Activated T-cell treated with anti-CD3 and anti-CD28 coated beads, Interleukin-2, amount 50 U/mL, for 4 hours (primary cell): ENCODE measurements at regions not wholly inside any gene's neighbourhood (a gene's known extent, or its start where the extent isn't known, plus 50 kb on each side); places are given as distances from the start of the nearest gene placed in this dataset.
"Not testable (repeated sequence)": the region's sequence is repeated elsewhere in the genome, so short reads cannot be mapped to it uniquely, and the experiment has no call there.

Experiments used
- ATAC-seq, 2 donors: fragments of 200-7000 bp; cut with Tn5 transposase; one replicate each; pipeline ENCODE4 v1.10.0; 2021
- DNase-seq: peaks from one replicate; pipeline ENCODE4 v3.0.0-alpha.2; 2020
- H3K27me3 Mint-ChIP-seq: one replicate; pipeline ENCODE4 v1.8.0; 2021; ENCODE audit warnings: low read depth, mixed read lengths
- H3K36me3 Mint-ChIP-seq: one replicate; pipeline ENCODE4 v1.8.0; 2022; ENCODE audit warnings: mixed read lengths; ENCODE audit not compliant: insufficient read depth
- H3K4me1 Mint-ChIP-seq: one replicate; pipeline ENCODE4 v1.8.0; 2021; ENCODE audit warnings: low read depth, mixed read lengths
- H3K4me3 Mint-ChIP-seq: one replicate; pipeline ENCODE4 v1.8.0; 2021; ENCODE audit warnings: mild to moderate bottlenecking, moderate library complexity, mixed read lengths
- H3K9me3 Mint-ChIP-seq: one replicate; pipeline ENCODE4 v1.8.0; 2021; ENCODE audit warnings: mixed read lengths

DNA sequence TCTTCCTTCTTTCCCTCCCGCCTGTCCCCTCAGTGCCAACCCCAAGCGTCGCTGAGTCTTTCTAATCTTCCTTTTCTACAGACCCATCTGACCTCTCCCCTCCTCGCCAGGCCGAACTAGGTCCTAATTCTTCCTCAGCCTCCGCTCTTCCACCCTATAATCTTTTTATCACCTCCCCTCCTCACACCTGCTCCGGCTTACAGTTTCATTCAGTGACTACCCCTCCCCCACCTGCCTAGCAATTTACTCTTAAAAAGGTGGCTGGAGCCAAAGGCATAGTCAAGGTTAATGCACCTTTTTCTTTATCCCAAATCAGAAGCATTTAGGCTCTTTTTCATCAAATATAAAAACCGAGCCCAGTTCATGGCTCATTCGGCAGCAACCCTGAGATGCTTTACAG is 225.6 kb upstream of the DUSP10 start:
- H3K4me1 Mint-ChIP-seq, DNase-seq, H3K36me3 Mint-ChIP-seq, H3K9me3 Mint-ChIP-seq, H3K27me3 Mint-ChIP-seq, ATAC-seq, H3K4me3 Mint-ChIP-seq: not testable (repeated sequence)

DNA sequence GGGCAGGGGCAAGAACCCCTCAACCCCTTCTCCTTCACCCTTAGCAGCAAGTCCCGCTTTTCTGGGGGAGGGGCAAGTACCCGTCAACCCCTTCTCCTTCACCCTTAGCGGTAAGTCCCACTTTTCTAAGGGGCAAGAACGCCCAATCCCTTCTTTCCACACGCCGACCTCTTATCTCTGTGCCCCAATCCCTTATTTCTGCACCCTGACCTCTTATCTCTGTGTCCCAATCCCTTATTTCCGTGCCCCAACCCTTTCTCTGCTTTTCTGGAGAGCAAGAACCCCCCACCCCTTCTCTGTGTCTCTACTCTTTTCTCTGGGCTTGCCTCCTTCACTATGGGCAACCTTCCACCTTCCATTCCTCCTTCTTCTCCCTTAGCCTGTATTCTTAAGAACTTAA is 225.0 kb upstream of the DUSP10 start:
- not testable (repeated sequence) for H3K27me3 Mint-ChIP-seq, ATAC-seq, H3K4me1 Mint-ChIP-seq, H3K36me3 Mint-ChIP-seq, H3K4me3 Mint-ChIP-seq, DNase-seq, H3K9me3 Mint-ChIP-seq

DNA sequence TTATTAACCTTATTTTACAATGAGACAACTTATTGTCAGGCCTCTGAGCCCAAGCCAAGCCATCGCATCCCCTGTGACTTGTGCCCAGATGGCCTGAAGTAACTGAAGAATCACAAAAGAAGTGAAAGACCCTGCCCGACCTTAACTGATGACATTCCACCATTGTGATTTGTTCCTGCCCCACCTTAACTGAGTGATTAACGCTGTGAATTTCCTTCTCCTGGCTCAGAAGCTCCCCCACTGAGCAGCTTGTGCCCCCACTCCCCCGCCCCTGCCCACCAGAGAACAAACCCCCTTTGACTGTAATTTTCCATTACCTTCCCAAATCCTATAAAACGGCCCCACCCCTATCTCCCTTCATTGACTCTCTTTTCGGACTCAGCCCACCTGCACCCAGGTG is 224.0 kb upstream of the DUSP10 start:
- H3K4me1 Mint-ChIP-seq, result peaks cover 10% of the 10 kb centered on the region
- ATAC-seq, H3K36me3 Mint-ChIP-seq, DNase-seq, H3K9me3 Mint-ChIP-seq, H3K27me3 Mint-ChIP-seq, H3K4me3 Mint-ChIP-seq: not testable (repeated sequence)

DNA sequence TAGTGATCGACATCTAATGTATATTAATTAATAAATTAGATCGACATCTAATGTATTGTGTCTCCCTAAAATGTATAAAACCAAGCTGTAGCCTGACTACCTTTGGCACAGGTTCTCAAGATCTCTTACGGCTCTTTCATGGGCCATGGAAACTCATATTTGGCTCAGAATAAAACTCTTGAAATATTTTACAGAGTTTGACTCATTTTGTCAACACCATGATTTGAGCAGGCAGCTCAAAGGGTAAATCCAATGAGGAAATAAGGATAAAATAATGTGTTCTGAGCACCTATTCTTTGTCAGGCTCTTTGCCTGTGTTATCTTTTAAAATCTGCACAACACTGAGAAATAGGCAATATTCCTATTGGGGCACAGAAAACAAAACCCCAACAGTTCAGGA is 223.4 kb upstream of the DUSP10 start:
- ATAC-seq (no peak), DNase-seq (no peak)
- Mint-ChIP-seq H3K4me1 (peaks cover 13% of the 10 kb centered on the region), H3K27me3 (no peaks in the 10 kb centered on the region), H3K4me3 (no peak overlapping the region), H3K9me3 (no peaks in the 10 kb centered on the region), H3K36me3 (no peaks in the 10 kb centered on the region)

DNA sequence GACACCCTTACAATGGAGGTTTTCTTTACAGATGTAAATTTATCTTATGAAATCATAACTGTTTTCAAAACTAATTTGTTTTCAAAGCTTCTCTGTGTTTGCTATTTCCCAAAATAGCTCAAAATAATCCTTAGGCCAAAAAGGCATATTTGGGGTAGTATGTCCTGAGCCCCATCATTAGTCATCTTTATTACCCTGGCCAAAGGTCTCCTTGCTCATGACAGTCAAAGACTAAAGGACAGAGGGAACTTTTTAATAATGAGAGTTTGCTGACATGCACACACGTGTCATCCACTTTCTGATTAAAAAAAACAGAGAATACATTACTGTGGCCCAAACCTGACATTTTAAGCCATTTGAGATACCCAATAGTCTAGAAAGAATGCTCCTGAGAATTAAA is 221.9 kb upstream of the DUSP10 start:
- ATAC-seq (no peak), DNase-seq (no peak)
- Mint-ChIP-seq H3K4me3 (no peak overlapping the region), H3K36me3 (no peaks in the 10 kb centered on the region), H3K9me3 (no peaks in the 10 kb centered on the region), H3K27me3 (no peaks in the 10 kb centered on the region), H3K4me1 (peaks cover 13% of the 10 kb centered on the region)

DNA sequence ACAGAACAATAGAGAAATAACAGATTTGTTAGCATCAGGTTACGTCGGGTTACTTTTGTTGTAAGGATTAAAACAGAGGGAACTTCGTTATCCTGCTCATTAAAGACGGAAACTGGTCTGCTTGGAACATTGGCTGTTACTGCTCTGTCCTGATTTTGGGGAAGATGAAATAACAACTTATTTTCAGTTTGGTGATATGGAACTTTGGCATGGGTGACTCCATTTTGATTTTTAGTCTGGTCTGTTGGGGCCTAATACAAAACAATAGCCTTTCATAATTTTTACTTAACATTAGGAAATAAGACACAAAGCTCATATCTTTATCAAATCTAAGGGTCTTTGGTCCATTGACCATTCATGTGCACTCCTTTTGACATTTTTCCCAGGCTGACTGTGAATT is 220.5 kb upstream of the DUSP10 start:
- no peaks in the 10 kb centered on the region for H3K9me3 Mint-ChIP-seq
- peaks cover 13% of the 10 kb centered on the region for H3K4me1 Mint-ChIP-seq
- no peaks in the 10 kb centered on the region for H3K36me3 Mint-ChIP-seq
- no peak for ATAC-seq
- H3K27me3 Mint-ChIP-seq, result no peaks in the 10 kb centered on the region
- no peak overlapping the region for H3K4me3 Mint-ChIP-seq
- no peak for DNase-seq

DNA sequence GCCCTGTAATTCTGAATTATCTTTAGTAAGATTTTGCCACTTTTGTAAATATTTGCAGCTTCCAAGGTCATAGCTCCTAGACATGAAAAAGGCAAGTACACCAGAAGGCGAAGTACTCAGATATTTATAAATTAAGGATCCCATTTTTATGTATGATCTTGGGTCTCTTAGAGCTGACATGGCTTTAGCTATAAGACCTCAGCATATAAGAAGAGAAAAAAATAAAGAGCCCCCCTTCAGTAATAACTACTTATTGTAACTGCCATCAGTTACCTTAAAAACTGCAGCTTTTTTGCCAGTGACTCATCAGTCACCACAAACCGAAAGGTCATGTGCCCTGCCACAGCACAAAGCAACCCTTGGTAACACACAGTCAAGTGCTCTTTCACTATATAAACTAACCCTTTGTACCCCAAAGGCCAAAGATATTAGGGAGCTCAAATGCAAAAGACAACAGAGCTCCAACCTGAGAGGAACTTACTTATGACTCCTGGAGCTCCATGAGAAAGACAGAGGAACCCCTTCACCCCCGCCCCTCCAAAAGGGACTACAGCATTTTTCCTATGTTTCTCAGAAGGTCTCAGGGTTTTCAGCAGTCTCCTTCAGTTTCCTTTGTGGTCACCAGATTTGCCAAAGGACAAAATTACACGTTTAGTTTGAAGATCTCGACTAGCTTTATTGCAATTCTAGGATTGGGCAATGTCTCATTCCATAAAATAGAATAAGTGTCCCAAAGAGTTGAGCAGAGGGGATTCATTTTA is 219.8 kb upstream of the DUSP10 start:
- DNase-seq, result no peak
- H3K4me3 Mint-ChIP-seq, result no peak overlapping the region
- ATAC-seq, result peak; percentile 88 to 93
- H3K36me3 Mint-ChIP-seq, result no peaks in the 10 kb centered on the region
- H3K4me1 Mint-ChIP-seq, result peaks cover 13% of the 10 kb centered on the region
- no peaks in the 10 kb centered on the region for H3K27me3 Mint-ChIP-seq
- no peaks in the 10 kb centered on the region for H3K9me3 Mint-ChIP-seq

DNA sequence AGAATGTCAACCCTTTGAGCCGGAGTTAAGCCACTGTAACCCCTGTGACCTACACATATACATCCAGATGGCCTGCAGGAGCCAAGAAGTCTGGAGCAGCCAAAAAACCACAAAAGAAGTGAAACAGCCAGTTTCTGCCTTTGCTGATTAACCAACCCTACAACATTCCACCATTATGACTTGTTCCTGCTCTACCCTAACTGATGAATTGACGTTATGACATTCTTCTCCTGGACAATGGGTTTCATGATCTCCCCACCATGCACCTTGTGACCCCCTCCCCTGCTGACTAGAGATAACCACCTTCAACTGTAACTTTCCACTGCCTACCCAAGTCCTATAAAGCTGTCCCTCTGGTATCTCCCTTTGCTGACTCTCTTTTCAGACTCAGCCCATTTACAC is 216.3 kb upstream of the DUSP10 start:
- H3K36me3 Mint-ChIP-seq, ATAC-seq: not testable (repeated sequence)

DNA sequence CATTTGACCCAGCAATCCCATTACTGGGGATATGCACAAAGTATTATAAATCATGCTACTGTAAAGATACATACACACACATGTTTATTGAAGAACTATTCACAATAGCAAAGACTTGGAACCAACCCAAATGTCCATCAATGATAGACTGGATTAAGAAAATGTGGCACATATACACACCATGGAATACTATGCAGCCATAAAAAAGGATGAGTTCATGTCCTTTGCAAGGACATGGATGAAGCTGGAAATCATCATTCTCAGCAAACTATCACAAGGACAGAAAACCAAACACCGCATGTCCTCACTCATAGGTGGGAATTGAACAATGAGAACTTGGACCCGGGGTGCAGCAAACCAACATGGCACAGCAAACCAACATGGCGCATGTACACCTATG is 215.5 kb upstream of the DUSP10 start:
- peaks cover 13% of the 10 kb centered on the region for H3K4me1 Mint-ChIP-seq
- not testable (repeated sequence) for H3K36me3 Mint-ChIP-seq, H3K9me3 Mint-ChIP-seq, H3K27me3 Mint-ChIP-seq, DNase-seq, ATAC-seq, H3K4me3 Mint-ChIP-seq

More for the DNA sequence above, 216.3 kb upstream of the DUSP10 start:
- H3K4me1 Mint-ChIP-seq, result peaks cover 13% of the 10 kb centered on the region
- not testable (repeated sequence) for H3K9me3 Mint-ChIP-seq, DNase-seq, H3K4me3 Mint-ChIP-seq, H3K27me3 Mint-ChIP-seq

DNA sequence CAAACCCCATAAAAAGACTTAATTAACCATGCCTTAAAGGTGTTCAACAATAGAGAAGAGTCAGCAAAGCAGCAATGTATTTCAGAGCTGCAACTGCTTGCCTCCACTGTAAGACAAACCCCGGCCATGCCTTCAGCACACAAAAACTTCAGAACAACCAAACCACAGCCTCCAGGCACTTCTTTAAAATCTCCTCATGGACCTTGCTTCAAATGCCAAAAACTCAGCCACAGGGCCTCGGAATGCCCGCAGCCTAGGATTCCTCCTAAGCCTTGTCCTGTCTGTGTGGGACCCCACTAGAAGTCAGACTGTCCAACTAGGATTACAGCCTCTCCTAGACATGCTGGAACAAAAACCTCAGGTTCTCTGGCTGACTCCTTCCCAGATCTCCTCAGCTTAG is 208.1 kb upstream of the DUSP10 start:
- Mint-ChIP-seq H3K9me3 (peaks cover 2% of the 10 kb centered on the region), H3K4me3 (no peak overlapping the region), H3K36me3 (no peaks in the 10 kb centered on the region), H3K27me3 (no peaks in the 10 kb centered on the region), H3K4me1 (no peaks in the 10 kb centered on the region)
- DNase-seq (no peak), ATAC-seq (no peak)

DNA sequence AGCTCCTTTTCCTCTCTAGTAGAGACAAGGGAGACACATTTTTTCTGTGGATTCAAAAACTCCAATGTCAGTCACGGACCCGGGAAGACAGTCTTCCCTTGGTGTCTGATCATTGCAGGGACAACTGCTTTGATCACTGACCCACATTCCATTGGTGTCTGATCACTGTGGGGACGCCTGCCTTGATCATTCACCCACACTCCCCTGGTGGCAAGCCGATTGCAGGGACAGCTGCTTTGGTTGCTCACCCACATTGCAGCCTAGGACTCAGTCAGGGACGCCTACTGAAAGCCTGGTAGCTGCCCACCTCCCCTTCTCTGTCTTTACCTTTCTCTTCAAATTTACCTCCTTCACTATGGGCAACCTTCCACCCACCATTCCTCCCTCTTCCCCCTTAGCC is 206.6 kb upstream of the DUSP10 start:
- H3K9me3 Mint-ChIP-seq, result peaks cover 13% of the 10 kb centered on the region

DNA sequence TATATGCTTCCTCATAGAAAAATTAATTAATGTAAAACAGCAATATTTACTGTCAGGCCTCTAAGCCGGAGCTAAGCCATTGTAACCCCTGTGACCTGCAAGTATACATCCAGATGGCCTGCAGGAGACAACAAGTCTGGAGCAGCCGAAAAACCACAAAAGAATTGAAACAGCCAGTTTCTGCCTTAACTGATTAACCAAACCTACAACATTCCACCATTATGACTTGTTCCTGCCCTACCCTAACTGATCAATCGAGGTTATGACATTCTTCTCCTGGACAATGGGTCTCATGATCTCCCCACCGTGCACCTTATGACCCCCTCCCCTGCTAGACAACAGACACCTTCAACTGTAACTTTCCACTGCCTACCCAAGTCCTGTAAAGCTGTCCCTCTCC is 205.8 kb upstream of the DUSP10 start:
- DNase-seq, result no peak
- no peaks in the 10 kb centered on the region for H3K27me3 Mint-ChIP-seq
- H3K4me3 Mint-ChIP-seq, result no peak overlapping the region
- peaks cover 3% of the 10 kb centered on the region for H3K36me3 Mint-ChIP-seq
- ATAC-seq, result no peak
- H3K4me1 Mint-ChIP-seq, result no peaks in the 10 kb centered on the region
- H3K9me3 Mint-ChIP-seq, result peaks cover 15% of the 10 kb centered on the region

More for the DNA sequence above, 206.6 kb upstream of the DUSP10 start:
- Mint-ChIP-seq H3K4me3 (no peak overlapping the region), H3K4me1 (no peaks in the 10 kb centered on the region), H3K27me3 (no peaks in the 10 kb centered on the region), H3K36me3 (peaks cover 3% of the 10 kb centered on the region)
- DNase-seq (no peak), ATAC-seq (no peak)

DNA sequence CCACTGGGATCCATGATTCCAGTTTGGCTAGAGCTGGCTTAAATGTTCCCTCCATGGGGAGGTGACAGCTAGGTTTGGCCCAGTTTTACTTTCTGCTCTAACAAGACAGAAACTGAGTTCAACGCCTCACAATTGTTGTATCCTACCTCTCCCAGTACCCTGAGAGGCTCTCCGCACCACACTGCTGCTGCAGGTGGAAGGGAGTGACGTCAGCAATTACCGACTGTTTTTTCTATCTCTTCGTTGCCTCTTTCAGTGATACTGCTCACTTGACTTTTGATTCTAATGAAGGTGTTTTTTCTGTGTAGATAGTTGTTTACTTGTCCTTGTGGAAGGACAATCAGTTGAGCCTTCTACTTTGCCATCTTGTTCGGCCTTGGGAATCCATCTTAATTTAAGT is 204.9 kb upstream of the DUSP10 start:
- Mint-ChIP-seq H3K4me3 (no peak overlapping the region), H3K36me3 (peaks cover 3% of the 10 kb centered on the region), H3K9me3 (peaks cover 15% of the 10 kb centered on the region), H3K4me1 (no peaks in the 10 kb centered on the region), H3K27me3 (no peaks in the 10 kb centered on the region)
- DNase-seq, result no peak
- no peak for ATAC-seq

DNA sequence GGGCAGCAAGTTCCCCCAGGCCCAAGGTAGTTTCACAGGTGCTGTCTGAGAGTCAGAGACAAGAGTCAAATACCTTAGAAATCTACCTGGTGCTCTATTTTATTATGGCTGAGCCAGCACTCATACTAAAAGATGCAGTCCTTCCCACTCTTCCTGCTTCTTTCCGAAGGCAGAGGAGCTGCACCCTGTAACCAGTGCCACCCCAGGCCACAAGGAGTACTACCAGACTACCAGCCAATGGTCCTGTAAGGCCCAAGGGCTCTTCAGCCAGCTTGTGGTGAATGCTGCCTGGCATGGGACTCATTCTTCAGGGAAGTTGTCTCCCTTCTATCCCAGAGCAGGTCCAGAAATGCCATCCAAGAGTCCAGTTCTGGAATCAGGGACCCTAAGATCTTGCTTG is 203.8 kb upstream of the DUSP10 start:
- H3K4me1 Mint-ChIP-seq, result no peaks in the 10 kb centered on the region
- H3K4me3 Mint-ChIP-seq, result no peak overlapping the region
- ATAC-seq (no peak), DNase-seq (no peak)
- peaks cover 3% of the 10 kb centered on the region for H3K36me3 Mint-ChIP-seq
- no peaks in the 10 kb centered on the region for H3K27me3 Mint-ChIP-seq
- H3K9me3 Mint-ChIP-seq, result peaks cover 15% of the 10 kb centered on the region

DNA sequence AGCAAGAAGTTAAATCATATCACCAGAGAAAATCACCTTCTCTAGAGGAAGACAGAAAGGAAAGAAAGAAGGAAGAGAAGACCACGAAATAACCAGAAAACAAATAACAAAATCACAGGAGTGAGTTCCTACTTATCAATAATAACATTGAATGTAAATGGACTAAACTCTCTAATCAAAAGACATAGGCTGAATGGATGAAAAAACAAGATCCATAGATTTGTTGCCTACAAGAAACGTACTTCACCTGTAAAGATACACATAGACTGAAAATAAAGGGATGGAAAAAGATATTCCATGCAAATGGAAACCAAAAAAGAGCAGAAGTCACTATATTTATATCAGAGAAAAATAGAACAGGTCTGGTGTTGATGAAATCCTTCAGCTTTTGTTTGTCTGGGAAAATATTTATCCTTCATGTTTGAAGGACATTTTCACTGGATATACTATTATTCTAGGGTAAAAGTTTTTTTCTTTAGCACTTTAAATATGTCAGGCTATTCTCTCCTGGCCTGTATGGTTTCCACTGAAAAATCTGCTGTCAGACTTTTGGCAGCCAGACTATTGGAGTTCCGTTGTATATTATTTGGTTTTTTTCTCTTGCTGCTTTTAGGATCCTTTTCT is 202.5 kb upstream of the DUSP10 start:
- ATAC-seq (no peak), DNase-seq (no peak)
- H3K27me3 Mint-ChIP-seq, result no peaks in the 10 kb centered on the region
- no peak overlapping the region for H3K4me3 Mint-ChIP-seq
- peaks cover 15% of the 10 kb centered on the region for H3K9me3 Mint-ChIP-seq
- peaks cover 3% of the 10 kb centered on the region for H3K36me3 Mint-ChIP-seq
- no peaks in the 10 kb centered on the region for H3K4me1 Mint-ChIP-seq
